ENCODE measurements at regions not wholly inside any gene's neighbourhood (a gene's known extent, or its start where the extent isn't known, plus 50 kb on each side); places are given as distances from the start of the nearest gene placed in this dataset.

DNA sequence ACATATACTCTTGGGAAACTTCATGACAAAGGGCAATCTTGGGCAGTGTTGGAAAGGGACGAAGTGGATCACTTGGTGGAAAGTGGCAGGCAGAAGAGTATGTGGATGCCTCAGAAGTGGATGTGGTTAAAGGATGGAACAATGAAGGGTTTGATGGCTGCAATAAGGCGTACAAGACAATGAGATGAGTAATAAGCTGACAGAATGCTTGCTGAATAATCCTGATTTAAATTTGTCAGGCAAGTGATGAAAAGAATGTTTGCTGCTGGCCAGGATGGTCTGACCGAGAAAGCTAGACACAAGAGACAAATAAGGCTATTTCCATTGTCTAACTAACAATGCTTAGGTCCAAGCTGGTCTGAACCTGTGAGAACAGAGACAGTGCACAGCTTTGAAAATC, 61.6 kb upstream of the CEP85L start:
- ChIA-PET CTCF (ENCODE audit: partially characterized antibody) (interaction anchor here (0.7 to 1.1 kb wide), 3 partner anchors 15 to 321 kb away, joined by 3 read pairs; no protein-coding TSS in a partner anchor), POLR2A (ENCODE audit: partially characterized antibody) (interaction anchor here (1.1 kb wide), 1 partner anchor 18 kb away, joined by 3 read pairs; no protein-coding TSS in a partner anchor)
- no peaks in the 10 kb centered on the region for H3K23me2 ChIP-seq (ENCODE audit: low read depth, low read length)
- no peaks in the 10 kb centered on the region for H3K9me3 ChIP-seq (ENCODE audit: insufficient read depth in 2 of 2, low read depth in 1 of 2, low read length in 1 of 2)
- H3K79me1 ChIP-seq (ENCODE audit: low read depth, low read length), result no peaks in the 10 kb centered on the region
- FAIRE-seq (no peak), DNase-seq (ENCODE audit: low read depth in 1 of 2, low spot score in 2 of 2) (no peak)
- H3K23ac ChIP-seq (ENCODE audit: insufficient read length), result no peak overlapping the region
- H2BK5ac ChIP-seq (ENCODE audit: low read depth, low read length), result no peak overlapping the region
- H4K20me1 ChIP-seq (replicated peaks in 1 of 2; ENCODE audit: control insufficient read depth in 1 of 2, insufficient read depth in 2 of 2, low read length in 2 of 2), result no peaks in the 10 kb centered on the region
- 0 out of 2 replicates have a peak overlapping the region, but pooled peaks have one; percentile 21 for H2BK15ac ChIP-seq (ENCODE audit: low read length)
- no peak overlapping the region for H3K14ac ChIP-seq (ENCODE audit: insufficient read length)
- no peak overlapping the region for H3K9ac ChIP-seq (replicated peaks in 1 of 4; ENCODE audit: extremely low read depth in 1 of 4, low read depth in 3 of 4, low read length in 3 of 4)
- H3K56ac ChIP-seq (replicated peaks; ENCODE audit: insufficient read length, low read depth, low read length), result peak overlapping the region; percentile 23
- no peak overlapping the region for H4K91ac ChIP-seq (replicated peaks; ENCODE audit: insufficient read length, low read length)
- no peak overlapping the region for H3K4ac ChIP-seq (replicated peaks; ENCODE audit: insufficient read length, low read depth, low read length)
- H3K18ac ChIP-seq (ENCODE audit: extremely low read depth, low read length), result no peak overlapping the region
- no peak overlapping the region for H3K4me3 ChIP-seq (ENCODE audit: extremely low read depth in 1 of 4, insufficient read depth in 2 of 4, low read depth in 3 of 4, low read length in 4 of 4)
- no peak overlapping the region; the same call in 1 of the 2 replicates for H2AFZ ChIP-seq (ENCODE audit: low read length)
- H3K4me1 ChIP-seq (replicated peaks in 1 of 4; ENCODE audit: control insufficient read depth in 3 of 4, insufficient read depth in 4 of 4, low read length in 3 of 4), result peaks cover 0 to 10% (median 3%) of the 10 kb centered on the region in 4 experiments; a peak in 3 of 7 replicates
- no peak overlapping the region for H2BK120ac ChIP-seq (replicated peaks; ENCODE audit: low read depth, low read length)
- no peak overlapping the region for H2AK5ac ChIP-seq (ENCODE audit: low read depth, low read length)
- H3K4me2 ChIP-seq (ENCODE audit: insufficient read depth in 1 of 2, low read depth in 2 of 2, low read length in 2 of 2), result no peak overlapping the region
- no peak overlapping the region for H4K5ac ChIP-seq (ENCODE audit: insufficient read length, low read depth, low read length)
- no peaks in the 10 kb centered on the region for H3K36me3 ChIP-seq (ENCODE audit: control insufficient read depth in 2 of 4, insufficient read depth in 4 of 4, low read length in 3 of 4)
- no peak overlapping the region for H4K8ac ChIP-seq (ENCODE audit: extremely low read depth, insufficient read depth, low read length)
- no peak overlapping the region for H2BK20ac ChIP-seq (ENCODE audit: low read length)
- 80% methylated on average over 3 of the region's 3 CpGs; no CpG with 5 or more reads in 1 of the 2 experiments for WGBS, 2 experiments (ENCODE audit: extremely low coverage in 1 of 2, insufficient coverage in 1 of 2, insufficient read length in 1 of 2, insufficient replicate concordance in 2 of 2, low coverage in 1 of 2, low lambda C conversion rate in 2 of 2, missing lambda C conversion rate in 1 of 2)
- H2BK12ac ChIP-seq (ENCODE audit: low read depth, low read length), result no peak overlapping the region
- H3K27ac ChIP-seq (ENCODE audit: low read depth, low read length), result no peak overlapping the region
- no peaks in the 10 kb centered on the region for H3K27me3 ChIP-seq (replicated peaks in 1 of 4; ENCODE audit: control insufficient read depth in 3 of 4, extremely low read depth in 1 of 4, insufficient read depth in 3 of 4, low read length in 3 of 4)
- no peaks in the 10 kb centered on the region for H3K79me2 ChIP-seq (ENCODE audit: control insufficient read depth in 1 of 2, insufficient read depth in 2 of 2, low read length in 2 of 2)
- TF ChIP-seq, protein P1, sequence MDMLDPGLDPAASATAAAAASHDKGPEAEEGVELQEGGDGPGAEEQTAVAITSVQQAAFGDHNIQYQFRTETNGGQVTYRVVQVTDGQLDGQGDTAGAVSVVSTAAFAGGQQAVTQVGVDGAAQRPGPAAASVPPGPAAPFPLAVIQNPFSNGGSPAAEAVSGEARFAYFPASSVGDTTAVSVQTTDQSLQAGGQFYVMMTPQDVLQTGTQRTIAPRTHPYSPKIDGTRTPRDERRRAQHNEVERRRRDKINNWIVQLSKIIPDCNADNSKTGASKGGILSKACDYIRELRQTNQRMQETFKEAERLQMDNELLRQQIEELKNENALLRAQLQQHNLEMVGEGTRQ (IDR thresholded peaks at IDR 0.05; ENCODE audit: low read length), result no peak
- TF ChIP-seq SRF (IDR thresholded peaks at IDR 0.05; ENCODE audit: low read depth, low read length), result no peak
- no peak for TF ChIP-seq KDM5A (IDR thresholded peaks at IDR 0.05; ENCODE audit: low read length)
- no peak for TF ChIP-seq CHD1 (IDR thresholded peaks at IDR 0.05; ENCODE audit: low read depth, low read length)
- TF ChIP-seq SIN3A (conservative IDR thresholded peaks at IDR 0.05 in 1 of 2, IDR thresholded peaks at IDR 0.05 in 1 of 2; ENCODE audit: low read depth in 1 of 2, low read length in 2 of 2), result no peak
- no peak for TF ChIP-seq CTBP2 (IDR thresholded peaks at IDR 0.05; ENCODE audit: borderline replicate concordance, insufficient read depth, insufficient read length, low read length)

Data from H1 (cell line).